Natural killer cell (primary cell): ENCODE measurements at regions not wholly inside any gene's neighbourhood (a gene's known extent, or its start where the extent isn't known, plus 50 kb on each side); places are given as distances from the start of the nearest gene placed in this dataset.

Experiments
- ATAC-seq, 3 donors: fragments of 150-1000 bp in 2 of 3; fragments of 200-7000 bp in 1 of 3; cut with Tn5 transposase; 1 replicate in 1 of 3; 2 replicates in 2 of 3; pipeline ENCODE4 v1.10.0; 2021; ENCODE audit warnings: mild to moderate bottlenecking in 2 of 3, moderate library complexity in 2 of 3
- DNase-seq, 2 donors: peaks; one replicate each; pipeline versions ENCODE4 v3.0.0 to v3.0.0-alpha.2; 2013 to 2021; ENCODE audit warnings: mixed read lengths in 1 of 2
- H3K27ac ChIP-seq: one replicate; pipeline ENCODE4 v1.5.1; 2013; ENCODE audit warnings: mild to moderate bottlenecking, low read length
- H3K27me3 ChIP-seq: one replicate; pipeline ENCODE4 v1.6.1; 2013; ENCODE audit warnings: low read length; ENCODE audit not compliant: control insufficient read depth, insufficient read depth
- H3K36me3 ChIP-seq: one replicate; pipeline ENCODE4 v1.6.1; 2013; ENCODE audit warnings: low read length; ENCODE audit not compliant: control insufficient read depth, insufficient read depth
- H3K4me1 ChIP-seq: one replicate; pipeline ENCODE4 v1.6.1; 2013; ENCODE audit warnings: low read length; ENCODE audit not compliant: control insufficient read depth, insufficient read depth
- H3K4me3 ChIP-seq: one replicate; pipeline ENCODE4 v1.5.1; 2013; ENCODE audit warnings: low read length
- H3K9me3 ChIP-seq: one replicate; pipeline ENCODE4 v1.6.1; 2013; ENCODE audit warnings: low read length; ENCODE audit not compliant: control insufficient read depth, insufficient read depth
- H3K27ac Mint-ChIP-seq, 2 donors: one replicate each; pipeline ENCODE4 v1.8.0; 2022; ENCODE audit warnings: mild to moderate bottlenecking in 2 of 2, mixed read lengths in 2 of 2, moderate library complexity in 1 of 2
- H3K27me3 Mint-ChIP-seq, 2 donors: one replicate each; pipeline ENCODE4 v1.8.0; 2022; ENCODE audit warnings: low read depth in 2 of 2, mixed read lengths in 2 of 2
- H3K36me3 Mint-ChIP-seq: one replicate; pipeline ENCODE4 v1.8.0; 2022; ENCODE audit warnings: mixed read lengths
- H3K4me1 Mint-ChIP-seq, 2 donors: one replicate each; pipeline ENCODE4 v1.8.0; 2022; ENCODE audit warnings: mixed read lengths in 2 of 2
- H3K4me3 Mint-ChIP-seq: one replicate; pipeline ENCODE4 v1.8.0; 2022; ENCODE audit warnings: mild to moderate bottlenecking, moderate library complexity, mixed read lengths
- H3K9me3 Mint-ChIP-seq, 2 donors: one replicate each; pipeline ENCODE4 v1.8.0; 2022; ENCODE audit warnings: mixed read lengths in 2 of 2
- CTCF ChIP-seq: fragments of 200-600 bp; IDR thresholded peaks from one replicate; pipeline ENCODE4 v1.8.0; 2022; ENCODE audit warnings: antibody characterized with exemption
- WGBS: methylation state at CpG from one replicate; pipeline ENCODE4 v1.1.7; 2013; ENCODE audit warnings: missing lambda C conversion rate; ENCODE audit not compliant: insufficient coverage; 5-methylcytosine and 5-hydroxymethylcytosine counted together
- intact Hi-C: fragments of 100-400 bp; cut with micrococcal nuclease; formaldehyde crosslinking; loops from one replicate; pipeline ENCODE4 v1.14.2; 2022

GRCh38 chr5:2681476-2681875, 70.0 kb downstream of the IRX2 start:
- Histone ChIP-seq H3K9me3 (peaks cover 3% of the 10 kb centered on the region), H3K4me1 (no peaks in the 10 kb centered on the region), H3K27me3 (no peaks in the 10 kb centered on the region), H3K27ac (no peak overlapping the region), H3K4me3 (no peak overlapping the region), H3K36me3 (no peaks in the 10 kb centered on the region)
- H3K27ac Mint-ChIP-seq = no peak overlapping the region
- no peak for TF ChIP-seq CTCF
- no peak for DNase-seq
- no peaks in the 10 kb centered on the region for H3K36me3 Mint-ChIP-seq
- no peak overlapping the region for H3K4me3 Mint-ChIP-seq
- ATAC-seq = no peak
- WGBS = 81% methylated on average over 3 of the region's 3 CpGs
- H3K27me3 Mint-ChIP-seq = no peaks in the 10 kb centered on the region
- peaks cover 0 to 4% of the 10 kb centered on the region in 2 donors for H3K9me3 Mint-ChIP-seq
- no peaks in the 10 kb centered on the region for H3K4me1 Mint-ChIP-seq
- intact Hi-C loops = no loop called here

- Mint-ChIP-seq H3K9me3 (peaks cover 0 to 4% of the 10 kb centered on the region in 2 donors), H3K36me3 (no peaks in the 10 kb centered on the region), H3K27me3 (no peaks in the 10 kb centered on the region), H3K27ac (no peak overlapping the region), H3K4me3 (no peak overlapping the region), H3K4me1 (no peaks in the 10 kb centered on the region)
- Histone ChIP-seq H3K4me3 (no peak overlapping the region), H3K27ac (no peak overlapping the region), H3K27me3 (no peaks in the 10 kb centered on the region), H3K4me1 (no peaks in the 10 kb centered on the region), H3K9me3 (peaks cover 3% of the 10 kb centered on the region), H3K36me3 (no peaks in the 10 kb centered on the region)
- intact Hi-C loops = no loop called here
- DNase-seq (no peak), ATAC-seq (no peak)
- WGBS = 60% methylated on average over 2 of the region's 2 CpGs
- no peak for TF ChIP-seq CTCF
Observed at GRCh38 chr5:2680979-2681378, 70.5 kb downstream of the IRX2 start.

- H3K27me3 Mint-ChIP-seq = no peaks in the 10 kb centered on the region
- Histone ChIP-seq H3K36me3 (no peaks in the 10 kb centered on the region), H3K4me1 (no peaks in the 10 kb centered on the region), H3K9me3 (peaks cover 3% of the 10 kb centered on the region), H3K4me3 (no peak overlapping the region), H3K27ac (no peak overlapping the region), H3K27me3 (no peaks in the 10 kb centered on the region)
- intact Hi-C loops = no loop called here
- peaks cover 0 to 4% of the 10 kb centered on the region in 2 donors for H3K9me3 Mint-ChIP-seq
- TF ChIP-seq CTCF = no peak
- WGBS = 95% methylated on average over 2 of the region's 2 CpGs
- no peaks in the 10 kb centered on the region for H3K4me1 Mint-ChIP-seq
- no peak overlapping the region for H3K4me3 Mint-ChIP-seq
- H3K27ac Mint-ChIP-seq = no peak overlapping the region
- DNase-seq = no peak
- ATAC-seq = no peak
- H3K36me3 Mint-ChIP-seq = no peaks in the 10 kb centered on the region
Observed at GRCh38 chr5:2677689-2678088, 73.8 kb downstream of the IRX2 start.

GRCh38 chr5:2675548-2675947, 75.9 kb downstream of the IRX2 start:
- ATAC-seq (no peak), DNase-seq (no peak)
- H3K36me3 Mint-ChIP-seq = no peaks in the 10 kb centered on the region
- H3K9me3 Mint-ChIP-seq = no peaks in the 10 kb centered on the region
- no peaks in the 10 kb centered on the region for H3K4me1 Mint-ChIP-seq
- H3K4me3 Mint-ChIP-seq = no peak overlapping the region
- Histone ChIP-seq H3K27me3 (no peaks in the 10 kb centered on the region), H3K9me3 (peaks cover 3% of the 10 kb centered on the region), H3K36me3 (no peaks in the 10 kb centered on the region), H3K4me3 (no peak overlapping the region), H3K27ac (no peak overlapping the region), H3K4me1 (no peaks in the 10 kb centered on the region)
- H3K27me3 Mint-ChIP-seq = no peaks in the 10 kb centered on the region
- TF ChIP-seq CTCF = no peak
- intact Hi-C loops = no loop called here
- no peak overlapping the region for H3K27ac Mint-ChIP-seq
- WGBS = 83% methylated on average over 7 of the region's 7 CpGs
